ENCODE measurements at regions not wholly inside any gene's neighbourhood (a gene's known extent, or its start where the extent isn't known, plus 50 kb on each side); places are given as distances from the start of the nearest gene placed in this dataset.

GRCh38 chr12:28795311-28795710, 353.8 kb upstream of the FAR2 start:
- Histone ChIP-seq H3K4me2 (ENCODE audit: low read depth, low read length, poor library complexity, severe bottlenecking) (no peak overlapping the region), H3K9me2 (replicated peaks; ENCODE audit: insufficient read depth, low read length) (no peaks in the 10 kb centered on the region)

GRCh38 chr12:28799348-28799747, 349.7 kb upstream of the FAR2 start:
- no peaks in the 10 kb centered on the region for H3K36me3 ChIP-seq (ENCODE audit: insufficient read depth, low read length)
- H3K4me3 ChIP-seq (ENCODE audit: low read length): no peak overlapping the region
- H4K20me1 ChIP-seq (ENCODE audit: insufficient read depth, low read depth, low read length): no peaks in the 10 kb centered on the region
- H3K9me2 ChIP-seq (replicated peaks; ENCODE audit: insufficient read depth, low read length): no peaks in the 10 kb centered on the region
- no peaks in the 10 kb centered on the region for H3K9me3 ChIP-seq (ENCODE audit: low read length)
- no peaks in the 10 kb centered on the region for H3K27me3 ChIP-seq (ENCODE audit: low read length)
- no peak overlapping the region for H2AFZ ChIP-seq (ENCODE audit: low read length)
- H3K27ac ChIP-seq (ENCODE audit: low read length): no peak overlapping the region
- H3K9ac ChIP-seq (ENCODE audit: low read length): no peak overlapping the region
- H3K4me1 ChIP-seq (ENCODE audit: low read length): no peaks in the 10 kb centered on the region
- DNase-seq: no peak
- H3K79me2 ChIP-seq (ENCODE audit: low read length): no peaks in the 10 kb centered on the region
- no peak overlapping the region for H3K4me2 ChIP-seq (ENCODE audit: low read depth, low read length, poor library complexity, severe bottlenecking)

More at GRCh38 chr12:28795311-28795710, 353.8 kb upstream of the FAR2 start:
- Histone ChIP-seq H3K36me3 (ENCODE audit: insufficient read depth, low read length) (no peaks in the 10 kb centered on the region), H3K27me3 (ENCODE audit: low read length) (no peaks in the 10 kb centered on the region), H4K20me1 (ENCODE audit: insufficient read depth, low read depth, low read length) (no peaks in the 10 kb centered on the region), H3K79me2 (ENCODE audit: low read length) (no peaks in the 10 kb centered on the region), H3K9me3 (ENCODE audit: low read length) (no peaks in the 10 kb centered on the region), H2AFZ (ENCODE audit: low read length) (no peak overlapping the region), H3K27ac (ENCODE audit: low read length) (no peak overlapping the region), H3K4me1 (ENCODE audit: low read length) (no peaks in the 10 kb centered on the region), H3K9ac (ENCODE audit: low read length) (no peak overlapping the region), H3K4me3 (ENCODE audit: low read length) (no peak overlapping the region)
- DNase-seq: no peak

GRCh38 chr12:28800129-28800528, 348.9 kb upstream of the FAR2 start:
- no peak overlapping the region for H3K27ac ChIP-seq (ENCODE audit: low read length)
- H3K9ac ChIP-seq (ENCODE audit: low read length): no peak overlapping the region
- no peaks in the 10 kb centered on the region for H3K9me3 ChIP-seq (ENCODE audit: low read length)
- no peak overlapping the region for H2AFZ ChIP-seq (ENCODE audit: low read length)
- no peaks in the 10 kb centered on the region for H3K9me2 ChIP-seq (replicated peaks; ENCODE audit: insufficient read depth, low read length)
- H3K4me1 ChIP-seq (ENCODE audit: low read length): no peaks in the 10 kb centered on the region
- H3K79me2 ChIP-seq (ENCODE audit: low read length): no peaks in the 10 kb centered on the region
- no peaks in the 10 kb centered on the region for H3K36me3 ChIP-seq (ENCODE audit: insufficient read depth, low read length)
- no peak overlapping the region for H3K4me3 ChIP-seq (ENCODE audit: low read length)
- H3K27me3 ChIP-seq (ENCODE audit: low read length): no peaks in the 10 kb centered on the region
- DNase-seq: no peak
- no peaks in the 10 kb centered on the region for H4K20me1 ChIP-seq (ENCODE audit: insufficient read depth, low read depth, low read length)
- H3K4me2 ChIP-seq (ENCODE audit: low read depth, low read length, poor library complexity, severe bottlenecking): no peak overlapping the region

- no peaks in the 10 kb centered on the region for H4K20me1 ChIP-seq (ENCODE audit: insufficient read depth, low read depth, low read length)
- no peaks in the 10 kb centered on the region for H3K79me2 ChIP-seq (ENCODE audit: low read length)
- no peak overlapping the region for H3K4me2 ChIP-seq (ENCODE audit: low read depth, low read length, poor library complexity, severe bottlenecking)
- no peaks in the 10 kb centered on the region for H3K9me3 ChIP-seq (ENCODE audit: low read length)
- no peak for DNase-seq
- no peak overlapping the region for H3K27ac ChIP-seq (ENCODE audit: low read length)
- no peak overlapping the region for H3K9ac ChIP-seq (ENCODE audit: low read length)
- no peak overlapping the region for H2AFZ ChIP-seq (ENCODE audit: low read length)
- no peaks in the 10 kb centered on the region for H3K9me2 ChIP-seq (replicated peaks; ENCODE audit: insufficient read depth, low read length)
- H3K4me3 ChIP-seq (ENCODE audit: low read length): no peak overlapping the region
- H3K36me3 ChIP-seq (ENCODE audit: insufficient read depth, low read length): no peaks in the 10 kb centered on the region
- no peaks in the 10 kb centered on the region for H3K27me3 ChIP-seq (ENCODE audit: low read length)
- H3K4me1 ChIP-seq (ENCODE audit: low read length): no peaks in the 10 kb centered on the region
These were observed 346.2 kb upstream of the FAR2 start for GRCh38 chr12:28802706-28803438.

GRCh38 chr12:28807535-28807934, 341.5 kb upstream of the FAR2 start:
- no peak for DNase-seq
- no peak overlapping the region for H2AFZ ChIP-seq (ENCODE audit: low read length)
- H3K79me2 ChIP-seq (ENCODE audit: low read length): no peaks in the 10 kb centered on the region
- H3K4me1 ChIP-seq (ENCODE audit: low read length): no peaks in the 10 kb centered on the region
- H3K27ac ChIP-seq (ENCODE audit: low read length): no peak overlapping the region
- H3K27me3 ChIP-seq (ENCODE audit: low read length): no peaks in the 10 kb centered on the region
- H3K9me2 ChIP-seq (replicated peaks; ENCODE audit: insufficient read depth, low read length): no peaks in the 10 kb centered on the region
- no peak overlapping the region for H3K4me3 ChIP-seq (ENCODE audit: low read length)
- no peaks in the 10 kb centered on the region for H3K36me3 ChIP-seq (ENCODE audit: insufficient read depth, low read length)
- no peak overlapping the region for H3K9ac ChIP-seq (ENCODE audit: low read length)
- no peaks in the 10 kb centered on the region for H4K20me1 ChIP-seq (ENCODE audit: insufficient read depth, low read depth, low read length)
- no peaks in the 10 kb centered on the region for H3K9me3 ChIP-seq (ENCODE audit: low read length)
- H3K4me2 ChIP-seq (ENCODE audit: low read depth, low read length, poor library complexity, severe bottlenecking): no peak overlapping the region

GRCh38 chr12:28811457-28811856, 337.6 kb upstream of the FAR2 start:
- H3K9me3 ChIP-seq (ENCODE audit: low read length): no peaks in the 10 kb centered on the region
- no peaks in the 10 kb centered on the region for H3K4me1 ChIP-seq (ENCODE audit: low read length)
- H3K27ac ChIP-seq (ENCODE audit: low read length): no peak overlapping the region
- H3K9ac ChIP-seq (ENCODE audit: low read length): no peak overlapping the region
- H2AFZ ChIP-seq (ENCODE audit: low read length): no peak overlapping the region
- no peaks in the 10 kb centered on the region for H4K20me1 ChIP-seq (ENCODE audit: insufficient read depth, low read depth, low read length)
- no peaks in the 10 kb centered on the region for H3K27me3 ChIP-seq (ENCODE audit: low read length)
- no peaks in the 10 kb centered on the region for H3K9me2 ChIP-seq (replicated peaks; ENCODE audit: insufficient read depth, low read length)
- H3K79me2 ChIP-seq (ENCODE audit: low read length): no peaks in the 10 kb centered on the region
- H3K4me2 ChIP-seq (ENCODE audit: low read depth, low read length, poor library complexity, severe bottlenecking): no peak overlapping the region
- H3K36me3 ChIP-seq (ENCODE audit: insufficient read depth, low read length): no peaks in the 10 kb centered on the region
- H3K4me3 ChIP-seq (ENCODE audit: low read length): no peak overlapping the region
- DNase-seq: no peak

GRCh38 chr12:28814246-28814645, 334.8 kb upstream of the FAR2 start:
- H3K27ac ChIP-seq (ENCODE audit: low read length): no peak overlapping the region
- no peak overlapping the region for H2AFZ ChIP-seq (ENCODE audit: low read length)
- no peak overlapping the region for H3K4me2 ChIP-seq (ENCODE audit: low read depth, low read length, poor library complexity, severe bottlenecking)
- H3K79me2 ChIP-seq (ENCODE audit: low read length): no peaks in the 10 kb centered on the region
- no peaks in the 10 kb centered on the region for H4K20me1 ChIP-seq (ENCODE audit: insufficient read depth, low read depth, low read length)
- DNase-seq: no peak
- no peaks in the 10 kb centered on the region for H3K4me1 ChIP-seq (ENCODE audit: low read length)
- H3K9me3 ChIP-seq (ENCODE audit: low read length): no peaks in the 10 kb centered on the region
- H3K9ac ChIP-seq (ENCODE audit: low read length): no peak overlapping the region
- H3K4me3 ChIP-seq (ENCODE audit: low read length): no peak overlapping the region
- H3K36me3 ChIP-seq (ENCODE audit: insufficient read depth, low read length): no peaks in the 10 kb centered on the region
- H3K27me3 ChIP-seq (ENCODE audit: low read length): no peaks in the 10 kb centered on the region
- H3K9me2 ChIP-seq (replicated peaks; ENCODE audit: insufficient read depth, low read length): no peaks in the 10 kb centered on the region

GRCh38 chr12:28817524-28817923, 331.6 kb upstream of the FAR2 start:
- H3K4me2 ChIP-seq (ENCODE audit: low read depth, low read length, poor library complexity, severe bottlenecking): no peak overlapping the region
- H2AFZ ChIP-seq (ENCODE audit: low read length): no peak overlapping the region
- no peaks in the 10 kb centered on the region for H3K79me2 ChIP-seq (ENCODE audit: low read length)
- no peak overlapping the region for H3K4me3 ChIP-seq (ENCODE audit: low read length)
- no peaks in the 10 kb centered on the region for H3K27me3 ChIP-seq (ENCODE audit: low read length)
- no peak for DNase-seq
- no peaks in the 10 kb centered on the region for H3K9me3 ChIP-seq (ENCODE audit: low read length)
- H4K20me1 ChIP-seq (ENCODE audit: insufficient read depth, low read depth, low read length): no peaks in the 10 kb centered on the region
- H3K9ac ChIP-seq (ENCODE audit: low read length): no peak overlapping the region
- no peaks in the 10 kb centered on the region for H3K36me3 ChIP-seq (ENCODE audit: insufficient read depth, low read length)
- H3K4me1 ChIP-seq (ENCODE audit: low read length): no peaks in the 10 kb centered on the region
- no peaks in the 10 kb centered on the region for H3K9me2 ChIP-seq (replicated peaks; ENCODE audit: insufficient read depth, low read length)
- H3K27ac ChIP-seq (ENCODE audit: low read length): no peak overlapping the region

Data from Karpas-422 (cell line).